ENCODE measurements at regions not wholly inside any gene's neighbourhood (a gene's known extent, or its start where the extent isn't known, plus 50 kb on each side); places are given as distances from the start of the nearest gene placed in this dataset.

DNA sequence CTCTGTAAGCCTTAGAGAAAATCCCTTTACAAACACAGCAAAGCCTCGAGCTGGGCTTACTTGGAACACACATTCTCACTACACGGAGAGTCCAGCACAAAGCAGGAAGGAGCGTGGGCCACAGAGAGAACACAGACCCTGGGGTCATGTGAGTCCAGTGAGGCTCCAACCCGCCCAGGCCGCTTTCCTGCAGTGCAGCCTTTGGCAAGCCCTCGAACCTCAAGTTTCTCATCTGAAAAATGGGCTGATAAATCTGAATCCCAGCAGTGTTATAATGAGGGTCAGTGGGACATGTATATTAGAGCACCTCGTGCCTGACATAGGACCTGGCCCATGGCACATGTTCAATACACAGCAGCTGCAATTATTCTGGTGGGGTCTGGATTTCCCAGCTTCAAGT, 305.5 kb upstream of the SULF2 start:
- Histone ChIP-seq H3F3A (ENCODE audit: insufficient read depth, low read depth) (no peaks in the 10 kb centered on the region), H3K4me3 (no peak overlapping the region), H4K20me1 (ENCODE audit: insufficient read depth) (no peaks in the 10 kb centered on the region), H3K4me2 (no peak overlapping the region), H3K36me3 (ENCODE audit: low read depth) (no peaks in the 10 kb centered on the region), H3K27me3 (ENCODE audit: insufficient read depth, low read depth) (no peaks in the 10 kb centered on the region), H3K79me2 (ENCODE audit: low read depth) (no peaks in the 10 kb centered on the region), H3K9me3 (ENCODE audit: insufficient read depth, low read depth) (no peaks in the 10 kb centered on the region; the same call in 1 of the 2 replicates), H3K9me2 (ENCODE audit: insufficient read depth) (no peaks in the 10 kb centered on the region), H3K27ac (no peak overlapping the region), H2AFZ (no peak overlapping the region), H3K4me1 (replicated peaks; ENCODE audit: insufficient read depth) (0 out of 2 replicates have a peak, but pooled peaks cover 5% of the 10 kb centered on the region)
- intact Hi-C loops (cut with micrococcal nuclease; ENCODE audit: unreplicated experiment) = no loop called here
- POLR2A ChIA-PET (ENCODE audit: unreplicated experiment) = no interaction called here
- CTCF ChIA-PET = no interaction called here
- no peak for TF ChIP-seq EZH2 (IDR thresholded peaks at IDR 0.05; ENCODE audit: low read depth)
- TF ChIP-seq, protein P1, sequence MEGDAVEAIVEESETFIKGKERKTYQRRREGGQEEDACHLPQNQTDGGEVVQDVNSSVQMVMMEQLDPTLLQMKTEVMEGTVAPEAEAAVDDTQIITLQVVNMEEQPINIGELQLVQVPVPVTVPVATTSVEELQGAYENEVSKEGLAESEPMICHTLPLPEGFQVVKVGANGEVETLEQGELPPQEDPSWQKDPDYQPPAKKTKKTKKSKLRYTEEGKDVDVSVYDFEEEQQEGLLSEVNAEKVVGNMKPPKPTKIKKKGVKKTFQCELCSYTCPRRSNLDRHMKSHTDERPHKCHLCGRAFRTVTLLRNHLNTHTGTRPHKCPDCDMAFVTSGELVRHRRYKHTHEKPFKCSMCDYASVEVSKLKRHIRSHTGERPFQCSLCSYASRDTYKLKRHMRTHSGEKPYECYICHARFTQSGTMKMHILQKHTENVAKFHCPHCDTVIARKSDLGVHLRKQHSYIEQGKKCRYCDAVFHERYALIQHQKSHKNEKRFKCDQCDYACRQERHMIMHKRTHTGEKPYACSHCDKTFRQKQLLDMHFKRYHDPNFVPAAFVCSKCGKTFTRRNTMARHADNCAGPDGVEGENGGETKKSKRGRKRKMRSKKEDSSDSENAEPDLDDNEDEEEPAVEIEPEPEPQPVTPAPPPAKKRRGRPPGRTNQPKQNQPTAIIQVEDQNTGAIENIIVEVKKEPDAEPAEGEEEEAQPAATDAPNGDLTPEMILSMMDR (conservative IDR thresholded peaks at IDR 0.05) = no peak
- BruUV-seq (replicated peaks) = no TSS peak
- no peak for DNase-seq

DNA sequence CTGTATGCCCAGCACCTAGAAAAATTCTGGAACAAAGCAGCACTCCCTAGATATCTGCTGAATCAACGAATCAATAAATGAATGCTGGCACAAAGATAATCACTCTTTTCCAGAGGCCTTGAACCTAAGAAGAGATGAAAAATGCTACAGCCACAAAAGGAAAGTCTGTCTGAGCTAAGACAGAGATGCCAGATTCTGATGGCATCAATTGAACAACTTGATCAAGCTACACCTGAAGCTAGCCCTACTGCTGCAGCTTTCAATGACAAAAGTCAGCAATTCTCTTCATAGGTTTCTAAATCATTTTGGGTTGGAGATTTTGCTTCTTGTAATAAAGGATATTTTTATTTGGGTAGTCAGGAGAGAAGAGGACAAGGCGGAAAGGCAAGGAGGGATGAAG, 305.0 kb upstream of the SULF2 start:
- Histone ChIP-seq H3K36me3 (ENCODE audit: low read depth) (no peaks in the 10 kb centered on the region), H3F3A (ENCODE audit: insufficient read depth, low read depth) (no peaks in the 10 kb centered on the region), H3K79me2 (ENCODE audit: low read depth) (no peaks in the 10 kb centered on the region), H3K4me3 (no peak overlapping the region), H3K9me2 (ENCODE audit: insufficient read depth) (no peaks in the 10 kb centered on the region), H3K9me3 (ENCODE audit: insufficient read depth, low read depth) (no peaks in the 10 kb centered on the region; the same call in 1 of the 2 replicates), H3K4me2 (no peak overlapping the region), H3K4me1 (replicated peaks; ENCODE audit: insufficient read depth) (0 out of 2 replicates have a peak, but pooled peaks cover 5% of the 10 kb centered on the region), H2AFZ (no peak overlapping the region), H4K20me1 (ENCODE audit: insufficient read depth) (no peaks in the 10 kb centered on the region), H3K27me3 (ENCODE audit: insufficient read depth, low read depth) (no peaks in the 10 kb centered on the region), H3K27ac (no peak overlapping the region)
- ChIA-PET CTCF (no interaction called here), POLR2A (ENCODE audit: unreplicated experiment) (no interaction called here)
- intact Hi-C loops (cut with micrococcal nuclease; ENCODE audit: unreplicated experiment) = no loop called here
- DNase-seq = no peak
- no peak for TF ChIP-seq EZH2 (IDR thresholded peaks at IDR 0.05; ENCODE audit: low read depth)
- TF ChIP-seq, protein P1 (conservative IDR thresholded peaks at IDR 0.05) = no peak
- no TSS peak for BruUV-seq (replicated peaks)

DNA sequence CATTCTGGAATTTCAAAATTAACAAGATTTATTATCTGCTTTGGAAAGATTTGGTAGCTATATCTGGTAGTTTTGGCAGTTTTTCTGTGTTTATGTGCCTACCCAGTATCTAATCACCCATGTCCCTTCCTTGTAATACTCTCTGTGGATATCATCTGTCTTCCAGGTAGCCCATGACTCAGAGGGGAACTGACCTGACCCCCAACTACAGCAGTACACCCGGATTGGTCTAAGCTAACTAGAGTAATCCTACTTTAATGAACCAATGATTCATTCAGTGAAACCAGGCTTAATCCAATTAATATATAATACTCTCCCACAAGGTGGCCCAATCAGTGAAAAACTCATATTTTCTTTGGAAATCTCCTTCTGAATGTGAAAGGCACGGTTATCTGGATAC, 295.3 kb upstream of the SULF2 start:
- intact Hi-C loops (cut with micrococcal nuclease; ENCODE audit: unreplicated experiment) = no loop called here
- CTCF ChIA-PET = no interaction called here
- no peak for DNase-seq

More for the DNA sequence above, 295.3 kb upstream of the SULF2 start:
- Histone ChIP-seq H3K79me2 (ENCODE audit: low read depth) (no peaks in the 10 kb centered on the region), H2AFZ (no peak overlapping the region), H3K4me1 (replicated peaks; ENCODE audit: insufficient read depth) (0 out of 2 replicates have a peak, but pooled peaks cover 3% of the 10 kb centered on the region), H3K9me2 (ENCODE audit: insufficient read depth) (no peaks in the 10 kb centered on the region), H3K27me3 (ENCODE audit: insufficient read depth, low read depth) (no peaks in the 10 kb centered on the region), H4K20me1 (ENCODE audit: insufficient read depth) (no peaks in the 10 kb centered on the region), H3K36me3 (ENCODE audit: low read depth) (no peaks in the 10 kb centered on the region), H3K9me3 (ENCODE audit: insufficient read depth, low read depth) (peaks cover 9% of the 10 kb centered on the region), H3K4me3 (no peak overlapping the region), H3K4me2 (no peak overlapping the region), H3K27ac (no peak overlapping the region), H3F3A (ENCODE audit: insufficient read depth, low read depth) (no peaks in the 10 kb centered on the region)
- POLR2A ChIA-PET (ENCODE audit: unreplicated experiment) = no interaction called here
- TF ChIP-seq, protein P1 (conservative IDR thresholded peaks at IDR 0.05) = no peak
- no TSS peak for BruUV-seq (replicated peaks)
